ENCODE measurements at regions not wholly inside any gene's neighbourhood (a gene's known extent, or its start where the extent isn't known, plus 50 kb on each side); places are given as distances from the start of the nearest gene placed in this dataset.

- Histone ChIP-seq H3K9me2 (replicated peaks; ENCODE audit: control insufficient read depth, low read length) (no peaks in the 10 kb centered on the region), H4K20me1 (ENCODE audit: control insufficient read depth, insufficient read depth, low read depth, low read length) (no peaks in the 10 kb centered on the region), H3F3A (ENCODE audit: control insufficient read depth, insufficient read depth) (no peaks in the 10 kb centered on the region), H3K36me3 (ENCODE audit: control insufficient read depth, low read length) (no peaks in the 10 kb centered on the region), H3K27ac (ENCODE audit: low read depth, low read length) (no peak overlapping the region), H3K79me2 (ENCODE audit: control insufficient read depth, low read length) (no peaks in the 10 kb centered on the region), H3K4me1 (ENCODE audit: control insufficient read depth, low read length) (no peaks in the 10 kb centered on the region), H3K4me2 (ENCODE audit: low read length) (no peak overlapping the region), H3K9me3 (ENCODE audit: control insufficient read depth, insufficient read depth, low read length) (no peaks in the 10 kb centered on the region), H3K4me3 (ENCODE audit: low read length) (no peak overlapping the region), H3K27me3 (ENCODE audit: control insufficient read depth, low read length) (no peaks in the 10 kb centered on the region)
- no peak for TF ChIP-seq EZH2phosphoT487 (IDR thresholded peaks at IDR 0.05; ENCODE audit: borderline replicate concordance, low read length)
- TF ChIP-seq, protein P1, sequence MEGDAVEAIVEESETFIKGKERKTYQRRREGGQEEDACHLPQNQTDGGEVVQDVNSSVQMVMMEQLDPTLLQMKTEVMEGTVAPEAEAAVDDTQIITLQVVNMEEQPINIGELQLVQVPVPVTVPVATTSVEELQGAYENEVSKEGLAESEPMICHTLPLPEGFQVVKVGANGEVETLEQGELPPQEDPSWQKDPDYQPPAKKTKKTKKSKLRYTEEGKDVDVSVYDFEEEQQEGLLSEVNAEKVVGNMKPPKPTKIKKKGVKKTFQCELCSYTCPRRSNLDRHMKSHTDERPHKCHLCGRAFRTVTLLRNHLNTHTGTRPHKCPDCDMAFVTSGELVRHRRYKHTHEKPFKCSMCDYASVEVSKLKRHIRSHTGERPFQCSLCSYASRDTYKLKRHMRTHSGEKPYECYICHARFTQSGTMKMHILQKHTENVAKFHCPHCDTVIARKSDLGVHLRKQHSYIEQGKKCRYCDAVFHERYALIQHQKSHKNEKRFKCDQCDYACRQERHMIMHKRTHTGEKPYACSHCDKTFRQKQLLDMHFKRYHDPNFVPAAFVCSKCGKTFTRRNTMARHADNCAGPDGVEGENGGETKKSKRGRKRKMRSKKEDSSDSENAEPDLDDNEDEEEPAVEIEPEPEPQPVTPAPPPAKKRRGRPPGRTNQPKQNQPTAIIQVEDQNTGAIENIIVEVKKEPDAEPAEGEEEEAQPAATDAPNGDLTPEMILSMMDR (IDR thresholded peaks at IDR 0.05; ENCODE audit: low read depth, low read length, poor library complexity, severe bottlenecking): no peak
Observed at GRCh38 chr4:62461961-62462360, 1261.8 kb downstream of the ADGRL3 start.

- no peak overlapping the region for H3K4me3 ChIP-seq (ENCODE audit: low read length)
- no peak overlapping the region for H3K27ac ChIP-seq (ENCODE audit: low read depth, low read length)
- H3K9me2 ChIP-seq (replicated peaks; ENCODE audit: control insufficient read depth, low read length): no peaks in the 10 kb centered on the region
- no peaks in the 10 kb centered on the region for H3K36me3 ChIP-seq (ENCODE audit: control insufficient read depth, low read length)
- no peaks in the 10 kb centered on the region for H4K20me1 ChIP-seq (ENCODE audit: control insufficient read depth, insufficient read depth, low read depth, low read length)
- H3K4me2 ChIP-seq (ENCODE audit: low read length): no peak overlapping the region
- H3K9me3 ChIP-seq (ENCODE audit: control insufficient read depth, insufficient read depth, low read length): no peaks in the 10 kb centered on the region
- TF ChIP-seq EZH2phosphoT487 (IDR thresholded peaks at IDR 0.05; ENCODE audit: borderline replicate concordance, low read length): no peak
- TF ChIP-seq, protein P1 (IDR thresholded peaks at IDR 0.05; ENCODE audit: low read depth, low read length, poor library complexity, severe bottlenecking): no peak
- H3K4me1 ChIP-seq (ENCODE audit: control insufficient read depth, low read length): no peaks in the 10 kb centered on the region
- no peaks in the 10 kb centered on the region for H3K79me2 ChIP-seq (ENCODE audit: control insufficient read depth, low read length)
- no peaks in the 10 kb centered on the region for H3K27me3 ChIP-seq (ENCODE audit: control insufficient read depth, low read length)
- H3F3A ChIP-seq (ENCODE audit: control insufficient read depth, insufficient read depth): no peaks in the 10 kb centered on the region
Observed at GRCh38 chr4:62460329-62460728, 1260.2 kb downstream of the ADGRL3 start.

- no peak overlapping the region for H3K4me3 ChIP-seq (ENCODE audit: low read length)
- H3F3A ChIP-seq (ENCODE audit: control insufficient read depth, insufficient read depth): no peaks in the 10 kb centered on the region
- H3K9me2 ChIP-seq (replicated peaks; ENCODE audit: control insufficient read depth, low read length): no peaks in the 10 kb centered on the region
- H3K4me2 ChIP-seq (ENCODE audit: low read length): no peak overlapping the region
- H3K27ac ChIP-seq (ENCODE audit: low read depth, low read length): no peak overlapping the region
- no peaks in the 10 kb centered on the region for H3K79me2 ChIP-seq (ENCODE audit: control insufficient read depth, low read length)
- H3K36me3 ChIP-seq (ENCODE audit: control insufficient read depth, low read length): no peaks in the 10 kb centered on the region
- no peaks in the 10 kb centered on the region for H3K4me1 ChIP-seq (ENCODE audit: control insufficient read depth, low read length)
- TF ChIP-seq, protein P1 (IDR thresholded peaks at IDR 0.05; ENCODE audit: low read depth, low read length, poor library complexity, severe bottlenecking): no peak
- TF ChIP-seq EZH2phosphoT487 (IDR thresholded peaks at IDR 0.05; ENCODE audit: borderline replicate concordance, low read length): no peak
- H4K20me1 ChIP-seq (ENCODE audit: control insufficient read depth, insufficient read depth, low read depth, low read length): no peaks in the 10 kb centered on the region
- H3K9me3 ChIP-seq (ENCODE audit: control insufficient read depth, insufficient read depth, low read length): no peaks in the 10 kb centered on the region
- no peaks in the 10 kb centered on the region for H3K27me3 ChIP-seq (ENCODE audit: control insufficient read depth, low read length)
Observed at GRCh38 chr4:62457356-62457755, 1257.2 kb downstream of the ADGRL3 start.

GRCh38 chr4:62455871-62456270 lies 1255.7 kb downstream of the ADGRL3 start:
- Histone ChIP-seq H3K4me2 (ENCODE audit: low read length) (no peak overlapping the region), H3K9me3 (ENCODE audit: control insufficient read depth, insufficient read depth, low read length) (no peaks in the 10 kb centered on the region), H3K9me2 (replicated peaks; ENCODE audit: control insufficient read depth, low read length) (no peaks in the 10 kb centered on the region), H3K36me3 (ENCODE audit: control insufficient read depth, low read length) (no peaks in the 10 kb centered on the region), H3K27me3 (ENCODE audit: control insufficient read depth, low read length) (no peaks in the 10 kb centered on the region), H3K79me2 (ENCODE audit: control insufficient read depth, low read length) (no peaks in the 10 kb centered on the region), H4K20me1 (ENCODE audit: control insufficient read depth, insufficient read depth, low read depth, low read length) (no peaks in the 10 kb centered on the region), H3K4me1 (ENCODE audit: control insufficient read depth, low read length) (no peaks in the 10 kb centered on the region), H3K27ac (ENCODE audit: low read depth, low read length) (no peak overlapping the region), H3K4me3 (ENCODE audit: low read length) (no peak overlapping the region), H3F3A (ENCODE audit: control insufficient read depth, insufficient read depth) (no peaks in the 10 kb centered on the region)
- TF ChIP-seq, protein P1 (IDR thresholded peaks at IDR 0.05; ENCODE audit: low read depth, low read length, poor library complexity, severe bottlenecking): no peak
- TF ChIP-seq EZH2phosphoT487 (IDR thresholded peaks at IDR 0.05; ENCODE audit: borderline replicate concordance, low read length): no peak

Measured in DOHH2 (cell line).